HG02885 (cell line): ENCODE measurements at regions not wholly inside any gene's neighbourhood (a gene's known extent, or its start where the extent isn't known, plus 50 kb on each side); places are given as distances from the start of the nearest gene placed in this dataset.
"Not testable (repeated sequence)": the region's sequence is repeated elsewhere in the genome, so short reads cannot be mapped to it uniquely, and the experiment has no call there.

Experiments
- ATAC-seq: cut with Tn5 transposase; IDR thresholded peaks from one replicate; pipeline ENCODE4 v1.9.1; 2021; ENCODE audit warnings: mild to moderate bottlenecking; ENCODE audit not compliant: unreplicated experiment, poor library complexity

DNA sequence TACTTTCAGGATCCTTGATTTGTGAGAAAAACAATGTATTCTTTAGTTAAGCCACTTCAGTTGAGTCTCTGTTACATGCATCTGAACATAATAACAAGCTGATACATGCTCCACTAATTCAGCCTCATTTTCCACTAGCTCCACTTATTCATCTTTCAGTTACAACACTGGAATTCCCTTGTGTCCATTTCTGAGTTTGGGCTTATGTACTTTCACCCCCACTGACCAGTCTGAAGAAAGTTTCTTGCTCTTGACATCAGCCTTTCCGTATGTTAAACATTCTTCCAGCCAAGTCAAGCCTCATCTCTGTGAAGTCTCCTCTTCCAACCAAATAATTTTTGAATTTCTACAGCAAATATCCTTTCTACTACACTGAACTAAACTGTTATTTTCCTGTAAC lies 592.5 kb upstream of the NOVA1 start:
- ATAC-seq = no peak

DNA sequence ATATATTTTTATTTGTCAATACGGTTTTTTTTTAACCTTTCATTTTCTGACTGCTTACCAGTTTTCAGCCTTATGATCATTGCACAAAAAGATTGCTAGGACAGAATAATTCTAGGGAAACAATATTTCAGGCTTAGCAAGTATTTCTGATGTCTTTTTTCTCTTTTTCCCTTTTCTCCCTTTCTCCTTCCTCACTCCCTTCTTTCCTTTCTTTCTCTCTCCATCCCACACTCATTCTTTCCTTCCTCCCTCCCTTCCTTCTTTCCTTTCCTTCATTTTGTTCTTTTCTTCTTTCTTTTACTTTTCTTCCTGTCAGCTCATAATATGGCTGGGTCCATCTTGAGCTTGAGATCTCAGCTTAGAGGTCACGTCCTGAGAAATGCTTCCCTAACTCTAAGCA lies 601.4 kb upstream of the NOVA1 start:
- ATAC-seq = no peak

DNA sequence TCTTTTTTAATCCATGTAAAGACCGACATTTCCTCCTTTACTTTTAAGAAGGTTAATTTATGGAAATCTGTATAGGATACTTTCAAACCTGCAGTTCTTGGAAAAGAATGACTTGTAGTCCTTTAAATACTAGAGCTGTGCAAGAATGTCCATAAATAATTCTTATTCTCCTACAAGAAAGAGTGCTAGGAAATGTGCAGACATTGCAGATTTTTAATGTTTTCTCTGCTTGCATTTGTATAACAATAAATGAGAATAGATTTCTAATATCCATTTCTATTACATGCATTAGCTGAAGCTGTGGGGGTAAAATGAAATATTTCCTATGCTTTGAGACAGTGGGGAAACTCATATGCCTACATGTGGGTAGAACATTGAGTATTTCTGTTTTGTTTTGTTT lies 607.2 kb upstream of the NOVA1 start:
- no peak for ATAC-seq

DNA sequence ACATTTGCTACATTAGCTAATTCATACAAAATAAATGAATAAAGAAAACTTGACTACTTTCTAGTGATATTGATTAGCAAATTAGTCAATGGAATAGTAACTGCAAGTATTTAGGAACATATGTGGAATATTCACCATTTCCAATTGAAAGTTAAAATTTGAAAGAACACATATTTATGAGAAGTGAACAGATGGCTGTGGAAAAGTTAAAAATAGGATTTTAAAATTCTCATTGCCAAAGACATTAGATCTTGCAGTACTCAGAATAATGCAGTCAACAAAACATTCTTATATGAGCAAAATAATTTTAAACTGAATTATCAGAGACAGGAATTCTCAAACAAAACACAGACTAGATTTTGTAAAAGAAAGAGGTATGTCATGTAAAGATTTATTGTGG lies 613.9 kb upstream of the NOVA1 start:
- no peak for ATAC-seq

DNA sequence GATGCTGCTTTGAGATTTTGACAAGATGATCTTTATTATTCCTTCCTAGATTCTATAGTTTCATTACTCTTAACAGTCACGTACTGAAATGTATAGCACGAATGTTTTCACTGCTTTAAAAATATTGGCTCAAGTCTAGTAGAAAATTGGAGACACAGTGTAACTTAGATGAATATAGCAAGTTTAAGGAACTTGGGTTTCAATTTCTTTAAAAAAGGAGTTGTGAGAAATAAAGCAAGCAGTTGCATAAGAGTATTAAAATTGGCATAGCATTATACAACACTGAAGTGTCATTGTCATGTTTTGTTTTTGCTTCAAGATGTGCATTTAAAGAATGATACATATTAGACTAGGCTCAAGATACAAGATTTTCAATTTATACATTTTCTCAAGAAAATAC lies 624.8 kb upstream of the NOVA1 start:
- no peak for ATAC-seq

DNA sequence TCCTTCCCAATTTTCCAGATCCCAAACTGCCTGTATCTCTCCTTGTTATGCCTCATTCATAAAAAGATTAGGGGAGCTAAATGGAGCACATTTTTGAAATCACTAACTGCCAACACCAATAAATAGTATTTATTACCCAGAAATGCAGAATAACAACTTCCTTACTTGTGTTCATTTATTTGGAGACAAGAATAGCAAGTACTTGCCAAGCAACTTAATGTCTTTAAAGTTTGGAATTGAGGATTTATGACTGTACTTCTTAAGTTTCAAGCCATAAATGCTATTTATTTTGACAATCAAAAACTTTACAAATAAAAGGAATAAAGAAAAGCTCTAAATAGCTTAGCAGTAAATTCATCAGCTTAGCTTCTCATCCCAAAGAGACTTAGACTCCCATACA lies 626.1 kb upstream of the NOVA1 start:
- ATAC-seq = no peak

DNA sequence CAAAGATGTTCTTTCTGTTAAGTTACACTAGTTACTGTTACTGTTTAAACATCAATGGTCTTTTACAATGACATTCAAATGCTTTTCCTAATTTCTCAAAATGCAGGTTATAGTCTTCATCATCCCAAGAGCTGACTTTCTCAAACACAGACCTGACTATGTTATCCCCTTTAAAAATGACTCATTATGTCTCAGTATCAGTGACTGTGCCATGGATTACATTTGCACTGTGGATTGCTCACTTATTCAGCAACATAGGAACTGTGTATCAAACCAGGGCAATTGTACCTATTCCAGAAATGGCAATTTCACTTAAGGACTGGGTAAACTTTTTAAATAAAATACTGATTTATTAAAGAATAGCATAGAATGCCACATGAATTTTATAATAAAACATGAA lies 630.2 kb upstream of the NOVA1 start:
- no peak for ATAC-seq

GRCh38 chr14:27234331-27234730 lies 636.5 kb upstream of the NOVA1 start:
- ATAC-seq = no peak

- ATAC-seq = no peak
These were observed 638.8 kb upstream of the NOVA1 start for GRCh38 chr14:27236601-27237000.

- no peak for ATAC-seq
These were observed 645.0 kb upstream of the NOVA1 start for GRCh38 chr14:27242874-27243273.

DNA sequence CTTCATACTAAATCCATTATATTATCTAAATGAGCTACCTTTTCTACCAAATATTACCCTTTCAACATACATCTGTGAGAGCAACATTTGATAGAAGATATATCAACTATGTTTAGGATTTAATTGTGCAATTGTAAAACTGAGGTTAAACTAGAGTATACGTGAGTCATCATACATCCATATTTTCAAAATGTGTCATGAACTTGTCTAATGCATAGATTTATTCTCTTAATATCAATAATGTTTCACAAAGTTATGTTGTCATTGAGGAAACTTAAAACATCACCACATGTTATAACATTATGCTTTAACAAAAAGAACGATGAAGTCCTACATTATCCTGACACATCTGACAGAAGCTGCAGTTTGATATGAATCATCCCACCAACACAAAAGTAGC lies 645.5 kb upstream of the NOVA1 start:
- ATAC-seq = no peak

DNA sequence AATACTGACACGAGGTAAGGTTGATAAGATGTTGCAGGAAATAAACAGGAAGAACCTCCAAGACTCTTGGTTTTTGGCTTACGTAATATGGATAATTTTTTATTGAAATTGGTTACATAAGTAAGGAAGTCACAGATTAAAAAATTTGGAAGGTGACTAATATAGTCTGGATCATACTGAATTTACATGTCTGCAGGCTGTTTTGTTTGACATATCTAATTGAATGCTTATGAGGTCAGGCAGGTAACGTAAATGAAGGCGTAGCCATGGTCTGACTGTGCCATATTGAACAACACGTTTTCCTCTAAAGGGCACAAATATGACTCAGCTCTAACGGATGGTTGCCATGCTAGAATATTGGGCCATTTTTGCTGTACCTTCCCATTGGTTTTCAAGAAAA lies 648.1 kb upstream of the NOVA1 start:
- ATAC-seq = no peak

- ATAC-seq = no peak
These were observed 656.1 kb upstream of the NOVA1 start for GRCh38 chr14:27253966-27254365.

DNA sequence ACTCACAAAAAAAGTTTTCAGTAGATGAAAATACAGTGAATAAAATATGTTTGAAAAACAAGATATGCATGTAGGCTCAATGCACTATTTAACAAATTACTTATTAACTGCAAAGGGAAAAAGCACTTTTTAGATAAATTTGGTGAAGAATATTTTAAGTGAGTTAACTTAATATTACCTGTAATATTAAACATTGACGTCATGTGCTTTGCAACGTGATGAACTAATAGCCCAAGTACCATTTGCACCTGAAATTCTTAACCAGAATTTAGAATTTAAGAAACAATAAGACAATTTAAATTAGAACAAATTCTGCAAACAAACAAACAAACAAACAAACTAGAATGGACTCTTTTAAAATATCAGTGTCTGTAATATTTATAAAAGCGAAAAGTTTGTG lies 659.0 kb upstream of the NOVA1 start:
- no peak for ATAC-seq

DNA sequence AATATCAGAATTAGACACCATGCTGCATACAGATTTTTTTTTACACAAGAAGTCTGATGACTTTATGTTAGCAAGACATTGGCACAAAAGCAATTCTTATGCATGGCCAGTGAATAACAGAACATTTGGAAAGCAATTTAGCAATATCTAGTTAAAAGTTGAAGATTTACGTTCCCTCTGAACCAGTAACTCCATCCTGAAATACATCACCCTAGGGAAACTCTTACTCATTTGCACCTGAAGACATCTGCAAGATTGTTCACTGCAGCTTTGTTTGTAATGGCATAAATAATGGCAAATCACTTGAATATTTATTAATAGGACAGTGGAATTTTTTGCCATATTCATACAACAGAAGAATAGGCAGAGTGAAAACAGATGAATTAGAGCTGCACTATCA lies 670.0 kb upstream of the NOVA1 start:
- ATAC-seq = no peak

- ATAC-seq = no peak
These were observed 672.9 kb upstream of the NOVA1 start for GRCh38 chr14:27270716-27271115.

DNA sequence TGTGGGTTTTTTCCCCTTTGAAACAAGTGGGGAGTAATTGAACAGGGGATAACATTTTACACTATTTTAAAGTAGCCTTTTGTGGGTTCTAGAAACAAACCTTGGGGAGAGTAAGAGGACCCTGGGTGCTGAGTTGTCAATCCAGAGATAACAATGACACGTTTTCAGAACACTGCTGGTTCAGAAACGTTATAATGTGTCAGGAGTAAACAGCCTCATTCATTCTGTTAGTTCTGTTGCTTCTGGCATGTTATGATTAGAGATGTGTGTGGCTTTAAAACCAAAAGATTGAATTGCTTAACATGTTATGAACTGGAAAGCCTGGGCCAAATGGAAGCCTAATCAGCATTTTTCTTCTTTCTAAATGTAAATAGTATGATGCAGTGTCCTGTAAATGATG lies 680.5 kb upstream of the NOVA1 start:
- ATAC-seq = no peak

DNA sequence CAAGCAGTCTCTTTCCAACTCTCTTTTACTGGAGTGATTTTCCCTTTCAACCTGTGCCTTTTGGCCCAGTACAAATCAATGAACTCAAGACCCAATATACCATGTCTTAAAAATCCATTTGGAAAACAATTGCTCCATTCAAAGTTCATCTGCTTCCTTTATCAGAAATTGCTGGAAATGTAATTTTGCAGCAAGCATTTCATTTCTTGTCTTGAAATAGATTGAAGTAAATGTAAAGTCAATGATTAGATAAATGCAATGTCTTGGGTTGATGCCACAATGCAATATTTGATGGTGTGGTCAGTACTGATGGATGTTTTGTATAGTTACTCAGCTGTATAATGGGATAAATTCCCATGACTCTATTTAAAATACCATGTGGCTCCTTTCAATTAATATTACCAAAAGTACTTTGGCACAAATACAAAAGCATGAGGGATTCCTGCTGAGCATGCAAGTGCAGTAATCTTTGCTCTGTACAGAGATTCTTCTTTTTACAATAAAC lies 707.7 kb upstream of the NOVA1 start:
- ATAC-seq = no peak

GRCh38 chr14:27312730-27313129 lies 714.9 kb upstream of the NOVA1 start:
- ATAC-seq = not testable (repeated sequence)

DNA sequence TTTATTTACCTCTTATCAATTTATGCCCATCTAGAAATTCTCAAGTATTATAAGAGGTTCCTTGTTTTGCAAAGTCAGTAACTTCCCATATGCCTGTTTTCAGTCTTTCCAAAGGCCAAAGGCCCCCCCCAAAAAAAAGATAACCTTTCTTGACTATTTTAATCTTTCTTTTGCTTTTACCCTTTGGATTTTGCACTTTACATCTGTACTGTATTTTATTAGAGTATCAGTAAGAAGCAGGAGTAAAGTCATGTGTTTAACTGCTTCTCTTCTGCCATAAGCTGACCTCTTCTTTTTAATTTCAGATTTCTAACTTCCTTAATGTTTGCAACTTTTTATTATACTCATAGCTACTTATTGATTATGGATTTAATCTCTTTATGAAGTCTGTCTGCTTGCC lies 716.4 kb upstream of the NOVA1 start:
- ATAC-seq = no peak

DNA sequence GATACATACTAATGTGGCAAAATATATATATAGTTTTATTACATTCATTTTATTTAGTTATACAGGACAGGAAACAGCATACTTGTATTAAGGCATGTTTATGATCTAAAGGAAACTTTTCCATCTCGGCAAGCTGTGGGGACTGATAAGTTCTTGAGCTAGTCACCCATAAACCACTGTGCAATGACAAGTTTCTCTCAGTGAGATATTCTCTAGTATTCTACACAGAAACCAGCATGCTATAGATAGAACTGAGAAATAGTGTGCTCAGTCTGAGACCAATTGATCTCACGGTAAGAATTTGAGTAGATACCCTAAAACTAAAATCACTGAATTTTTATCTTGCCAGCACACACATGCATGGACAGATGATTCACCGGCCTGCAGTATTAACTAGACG lies 717.6 kb upstream of the NOVA1 start:
- ATAC-seq = no peak

DNA sequence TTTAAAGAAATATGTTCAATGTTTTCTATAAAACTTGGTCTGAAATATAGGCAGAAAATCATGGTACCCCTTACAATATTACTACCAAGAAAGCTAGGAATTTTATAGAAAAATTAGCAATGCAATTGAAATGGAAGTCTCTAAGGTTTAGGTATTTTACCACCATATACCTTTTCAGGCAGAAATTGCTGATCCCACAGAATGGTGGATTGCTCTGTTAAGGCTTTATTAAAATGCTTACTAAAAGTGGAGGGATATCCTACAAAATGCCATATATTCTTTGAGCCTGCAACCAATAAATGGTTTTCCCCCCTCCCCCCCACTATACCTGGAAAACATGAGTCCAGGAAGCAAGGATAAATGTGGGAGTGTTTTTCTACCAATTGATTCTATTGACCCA lies 718.1 kb upstream of the NOVA1 start:
- ATAC-seq = no peak

GRCh38 chr14:27318774-27319420 lies 721.1 kb upstream of the NOVA1 start:
- no peak for ATAC-seq
